OCI-LY3 (cell line): ENCODE measurements at regions not wholly inside any gene's neighbourhood (a gene's known extent, or its start where the extent isn't known, plus 50 kb on each side); places are given as distances from the start of the nearest gene placed in this dataset.

Experiments used
- CTCF ChIP-seq: fragments of 200-600, 300-600 bp; sonication (generic); IDR thresholded peaks from 2 replicates; pipeline ENCODE4 v1.5.1; 2014; ENCODE audit warnings: antibody characterized with exemption, low read length, low read depth
- EZH2phosphoT487 ChIP-seq: fragments of 200-600 bp; shearing (Covaris generic); IDR thresholded peaks from 2 replicates; pipeline ENCODE4 v1.6.1; 2018; ENCODE audit warnings: antibody characterized with exemption, mixed run types, low read depth

- no peak for TF ChIP-seq CTCF
- no peak for TF ChIP-seq EZH2phosphoT487
Observed at GRCh38 chr4:106583567-106583966, 215.0 kb upstream of the GIMD1 start.
